ENCODE measurements at regions not wholly inside any gene's neighbourhood (a gene's known extent, or its start where the extent isn't known, plus 50 kb on each side); places are given as distances from the start of the nearest gene placed in this dataset.

DNA sequence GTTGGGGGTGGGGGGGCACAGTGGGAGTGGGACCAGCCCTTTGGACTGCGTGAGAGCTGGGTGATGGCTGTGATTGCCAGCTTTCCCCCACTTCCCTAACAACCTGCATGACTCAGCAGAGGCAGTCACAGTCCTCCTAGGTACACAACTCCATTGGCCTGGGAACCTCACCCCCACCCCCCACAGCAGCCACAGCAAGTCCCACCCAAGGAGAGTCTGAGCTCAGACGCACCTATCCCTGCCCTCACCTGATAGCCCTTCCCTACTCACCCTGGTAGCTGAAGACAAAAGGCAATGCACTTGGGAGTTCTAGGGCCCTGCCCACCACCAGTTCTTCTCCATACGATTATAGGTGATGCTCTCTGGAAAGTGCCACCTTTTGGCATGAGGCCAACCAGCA, 188.9 kb downstream of the ZNF648 start:
- WGBS (ENCODE audit: low lambda C conversion rate, missing lambda C conversion rate) = 82% methylated on average over 3 of the region's 3 CpGs
- H4K20me1 ChIP-seq (ENCODE audit: insufficient read depth, poor library complexity, severe bottlenecking) = no peaks in the 10 kb centered on the region
- DNase-seq (ENCODE audit: low spot score) = no peak
- H3K36me3 ChIP-seq (replicated peaks; ENCODE audit: insufficient read depth, low read depth) = no peaks in the 10 kb centered on the region
- H3K27me3 ChIP-seq = no peaks in the 10 kb centered on the region
- H2AFZ ChIP-seq = no peak overlapping the region
- H3K4me2 ChIP-seq = no peak overlapping the region
- no peak overlapping the region for H3K27ac ChIP-seq
- no peaks in the 10 kb centered on the region for H3K9me2 ChIP-seq (replicated peaks; ENCODE audit: insufficient read depth)
- no peaks in the 10 kb centered on the region for H3K4me1 ChIP-seq (ENCODE audit: insufficient read depth)
- no peaks in the 10 kb centered on the region for H3K9me3 ChIP-seq (ENCODE audit: low read depth)
- no peaks in the 10 kb centered on the region for H3K79me2 ChIP-seq
- no peak overlapping the region for H3K4me3 ChIP-seq
- TF ChIP-seq, protein P1, sequence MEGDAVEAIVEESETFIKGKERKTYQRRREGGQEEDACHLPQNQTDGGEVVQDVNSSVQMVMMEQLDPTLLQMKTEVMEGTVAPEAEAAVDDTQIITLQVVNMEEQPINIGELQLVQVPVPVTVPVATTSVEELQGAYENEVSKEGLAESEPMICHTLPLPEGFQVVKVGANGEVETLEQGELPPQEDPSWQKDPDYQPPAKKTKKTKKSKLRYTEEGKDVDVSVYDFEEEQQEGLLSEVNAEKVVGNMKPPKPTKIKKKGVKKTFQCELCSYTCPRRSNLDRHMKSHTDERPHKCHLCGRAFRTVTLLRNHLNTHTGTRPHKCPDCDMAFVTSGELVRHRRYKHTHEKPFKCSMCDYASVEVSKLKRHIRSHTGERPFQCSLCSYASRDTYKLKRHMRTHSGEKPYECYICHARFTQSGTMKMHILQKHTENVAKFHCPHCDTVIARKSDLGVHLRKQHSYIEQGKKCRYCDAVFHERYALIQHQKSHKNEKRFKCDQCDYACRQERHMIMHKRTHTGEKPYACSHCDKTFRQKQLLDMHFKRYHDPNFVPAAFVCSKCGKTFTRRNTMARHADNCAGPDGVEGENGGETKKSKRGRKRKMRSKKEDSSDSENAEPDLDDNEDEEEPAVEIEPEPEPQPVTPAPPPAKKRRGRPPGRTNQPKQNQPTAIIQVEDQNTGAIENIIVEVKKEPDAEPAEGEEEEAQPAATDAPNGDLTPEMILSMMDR (IDR thresholded peaks at IDR 0.05; ENCODE audit: poor library complexity) = no peak
- TF ChIP-seq EZH2phosphoT487 (IDR thresholded peaks at IDR 0.05; ENCODE audit: low read depth, severe bottlenecking, unreplicated experiment) = no peak

DNA sequence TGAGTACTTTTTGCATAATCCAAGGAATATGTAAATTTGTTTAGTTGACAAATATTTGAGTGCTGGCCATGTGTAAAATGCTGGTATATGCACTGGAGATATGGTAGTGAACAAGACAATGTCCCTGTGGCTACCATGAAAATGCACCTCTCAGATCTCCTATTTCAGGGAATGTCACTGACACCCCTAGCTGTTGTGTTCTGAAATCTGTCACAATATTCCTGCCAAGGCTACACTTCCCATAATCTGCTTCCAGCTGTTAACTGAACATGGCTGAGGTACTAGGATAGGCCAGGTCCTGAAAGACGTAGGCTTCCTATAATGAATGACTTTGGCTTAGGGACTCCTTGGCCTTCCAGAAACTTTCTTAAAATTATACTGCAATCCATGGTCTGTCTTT, 197.8 kb downstream of the ZNF648 start:
- DNase-seq (ENCODE audit: low spot score) = no peak
- no peak for TF ChIP-seq EZH2 (IDR thresholded peaks at IDR 0.05; ENCODE audit: borderline replicate concordance)

DNA sequence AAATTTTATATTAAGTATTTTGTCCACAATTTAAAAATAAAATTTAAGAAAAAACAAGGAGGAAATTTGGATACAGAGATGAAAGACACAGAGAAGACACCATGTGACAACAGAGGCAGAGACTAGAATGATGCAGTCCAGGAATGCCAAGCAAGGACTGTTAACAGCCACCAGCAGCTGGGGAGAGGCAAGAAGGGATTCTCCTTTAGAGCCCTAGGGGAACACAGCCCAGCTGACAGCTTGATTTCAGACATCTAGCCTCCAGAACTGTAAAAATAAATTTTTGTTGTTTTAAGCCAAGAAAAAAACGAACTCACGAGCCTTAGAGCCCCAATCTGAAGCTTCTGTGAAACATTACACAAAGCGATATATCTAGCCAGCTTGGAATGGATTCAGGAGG, 198.5 kb downstream of the ZNF648 start:
- 83% methylated on average over 3 of the region's 3 CpGs for WGBS (ENCODE audit: low lambda C conversion rate, missing lambda C conversion rate)
- TF ChIP-seq, protein P1 (IDR thresholded peaks at IDR 0.05; ENCODE audit: poor library complexity) = no peak
- no peak for TF ChIP-seq EZH2phosphoT487 (IDR thresholded peaks at IDR 0.05; ENCODE audit: low read depth, severe bottlenecking, unreplicated experiment)
- TF ChIP-seq EZH2 (IDR thresholded peaks at IDR 0.05; ENCODE audit: borderline replicate concordance) = no peak
- no peak overlapping the region for H3K4me2 ChIP-seq
- H2AFZ ChIP-seq = no peak overlapping the region
- H3K9me3 ChIP-seq (ENCODE audit: low read depth) = no peaks in the 10 kb centered on the region
- H3K4me3 ChIP-seq = no peak overlapping the region
- no peaks in the 10 kb centered on the region for H3K4me1 ChIP-seq (ENCODE audit: insufficient read depth)
- no peaks in the 10 kb centered on the region for H3K9me2 ChIP-seq (replicated peaks; ENCODE audit: insufficient read depth)
- no peak overlapping the region for H3K27ac ChIP-seq
- no peaks in the 10 kb centered on the region for H3K27me3 ChIP-seq
- H3K36me3 ChIP-seq (replicated peaks; ENCODE audit: insufficient read depth, low read depth) = no peaks in the 10 kb centered on the region
- no peaks in the 10 kb centered on the region for H4K20me1 ChIP-seq (ENCODE audit: insufficient read depth, poor library complexity, severe bottlenecking)
- DNase-seq (ENCODE audit: low spot score) = no peak
- no peaks in the 10 kb centered on the region for H3K79me2 ChIP-seq

More for the DNA sequence above, 197.8 kb downstream of the ZNF648 start:
- Histone ChIP-seq H3K27me3 (no peaks in the 10 kb centered on the region), H3K4me2 (no peak overlapping the region), H3K27ac (no peak overlapping the region), H3K9me3 (ENCODE audit: low read depth) (no peaks in the 10 kb centered on the region), H4K20me1 (ENCODE audit: insufficient read depth, poor library complexity, severe bottlenecking) (no peaks in the 10 kb centered on the region), H3K4me1 (ENCODE audit: insufficient read depth) (no peaks in the 10 kb centered on the region), H2AFZ (no peak overlapping the region), H3K9me2 (replicated peaks; ENCODE audit: insufficient read depth) (no peaks in the 10 kb centered on the region), H3K79me2 (no peaks in the 10 kb centered on the region), H3K4me3 (no peak overlapping the region), H3K36me3 (replicated peaks; ENCODE audit: insufficient read depth, low read depth) (no peaks in the 10 kb centered on the region)
- WGBS (ENCODE audit: low lambda C conversion rate, missing lambda C conversion rate) = 81% methylated on average over 1 of the region's 1 CpG

DNA sequence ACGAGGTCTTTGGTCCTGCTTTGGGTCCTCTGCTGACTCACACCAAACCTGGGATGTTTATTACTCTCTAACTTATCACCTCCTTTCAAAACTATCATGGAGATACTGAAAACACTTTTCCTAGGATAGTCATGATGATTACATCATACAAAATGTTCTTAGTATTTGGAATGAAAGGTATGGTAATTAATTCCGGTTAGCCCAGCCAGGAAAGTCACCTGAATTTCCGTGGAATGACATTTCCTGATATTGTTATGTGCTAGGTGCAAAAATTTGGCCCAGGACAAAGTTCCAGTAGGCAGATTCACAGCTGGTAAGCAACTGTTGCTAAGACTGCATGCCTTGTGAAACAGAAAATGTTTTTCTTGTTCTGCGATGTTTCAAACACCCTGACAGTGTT, 203.4 kb downstream of the ZNF648 start:
- Histone ChIP-seq H3K27me3 (no peaks in the 10 kb centered on the region), H3K9me2 (replicated peaks; ENCODE audit: insufficient read depth) (no peaks in the 10 kb centered on the region), H2AFZ (no peak overlapping the region), H3K4me3 (no peak overlapping the region), H3K79me2 (no peaks in the 10 kb centered on the region), H3K4me2 (no peak overlapping the region), H3K36me3 (replicated peaks; ENCODE audit: insufficient read depth, low read depth) (no peaks in the 10 kb centered on the region), H3K27ac (no peak overlapping the region), H3K4me1 (ENCODE audit: insufficient read depth) (no peaks in the 10 kb centered on the region), H3K9me3 (ENCODE audit: low read depth) (no peaks in the 10 kb centered on the region), H4K20me1 (ENCODE audit: insufficient read depth, poor library complexity, severe bottlenecking) (no peaks in the 10 kb centered on the region)
- WGBS (ENCODE audit: low lambda C conversion rate, missing lambda C conversion rate) = 81% methylated on average over 4 of the region's 4 CpGs
- TF ChIP-seq EZH2phosphoT487 (IDR thresholded peaks at IDR 0.05; ENCODE audit: low read depth, severe bottlenecking, unreplicated experiment) (no peak), EZH2 (IDR thresholded peaks at IDR 0.05; ENCODE audit: borderline replicate concordance) (no peak)
- TF ChIP-seq, protein P1 (IDR thresholded peaks at IDR 0.05; ENCODE audit: poor library complexity) = no peak
- DNase-seq (ENCODE audit: low spot score) = no peak
